CD14-positive monocyte (primary cell): ENCODE measurements at regions not wholly inside any gene's neighbourhood (a gene's known extent, or its start where the extent isn't known, plus 50 kb on each side); places are given as distances from the start of the nearest gene placed in this dataset.

Source experiments
- DNase-seq, 3 donors: peaks; one replicate each; pipeline ENCODE4 v3.0.0-alpha.2; 2011 to 2022
- H2AFZ ChIP-seq: 2 replicates; pipeline ENCODE4 v1.6.0; 2012; ENCODE audit warnings: mild to moderate bottlenecking, low read depth, low read length, inconsistent platforms; ENCODE audit not compliant: insufficient read depth, poor library complexity, severe bottlenecking
- H3K27ac ChIP-seq, 2 donors: 1 replicate in 1 of 2; 2 replicates in 1 of 2; pipeline ENCODE4 v1.5.1; 2012 to 2013; ENCODE audit warnings: low read length in 2 of 2, control low read depth in 1 of 2, inconsistent platforms in 1 of 2, low read depth in 1 of 2, mild to moderate bottlenecking in 1 of 2
- H3K27me3 ChIP-seq, 2 donors: one replicate each; pipeline versions ENCODE4 v1.6.0 to v1.6.1; 2011 to 2013; ENCODE audit warnings: low read length in 2 of 2; ENCODE audit not compliant: control insufficient read depth in 2 of 2, insufficient read depth in 2 of 2
- H3K36me3 ChIP-seq, 2 donors: replicated peaks in 1 of 2; 1 replicate in 1 of 2; 2 replicates in 1 of 2; pipeline versions ENCODE4 v1.5.1 to v1.6.1; 2012 to 2013; ENCODE audit warnings: low read length in 2 of 2, control low read depth in 1 of 2, inconsistent platforms in 1 of 2, mild to moderate bottlenecking in 1 of 2; ENCODE audit not compliant: insufficient read depth in 2 of 2, control insufficient read depth in 1 of 2
- H3K4me1 ChIP-seq, 2 donors: 1 replicate in 1 of 2; 2 replicates in 1 of 2; pipeline versions ENCODE4 v1.5.1 to v1.6.1; 2012 to 2013; ENCODE audit warnings: low read length in 2 of 2, control low read depth in 1 of 2, inconsistent platforms in 1 of 2, mild to moderate bottlenecking in 1 of 2, moderate library complexity in 1 of 2; ENCODE audit not compliant: insufficient read depth in 2 of 2, control insufficient read depth in 1 of 2
- H3K4me2 ChIP-seq: replicated peaks from 2 replicates; pipeline ENCODE3; 2012; ENCODE audit warnings: low read length, moderate library complexity, mild to moderate bottlenecking; ENCODE audit not compliant: poor library complexity, severe bottlenecking; ENCODE audit errors: extremely low read depth
- H3K4me3 ChIP-seq, 3 experiments: fragments of 200-600 bp in 1 of 3; sonication (generic) in 1 of 3; replicated peaks in 1 of 3; 1 replicate in 2 of 3; 2 replicates in 1 of 3; pipeline ENCODE4 v1.5.1; 2011 to 2013; ENCODE audit warnings: low read length in 3 of 3, mild to moderate bottlenecking in 3 of 3, control low read depth in 2 of 3, low read depth in 2 of 3, inconsistent platforms in 1 of 3, moderate library complexity in 1 of 3
- H3K79me2 ChIP-seq: 2 replicates; pipeline ENCODE4 v1.6.0; 2012; ENCODE audit warnings: mild to moderate bottlenecking, control low read depth, inconsistent platforms, low read length, moderate library complexity; ENCODE audit not compliant: insufficient read depth
- H3K9ac ChIP-seq: 2 replicates; pipeline ENCODE4 v1.6.0; 2017; ENCODE audit warnings: low read length, mild to moderate bottlenecking; ENCODE audit not compliant: insufficient read depth, poor library complexity, severe bottlenecking
- H3K9me3 ChIP-seq, 2 donors: replicated peaks in 1 of 2; 1 replicate in 1 of 2; 2 replicates in 1 of 2; pipeline versions ENCODE4 v1.5.1 to v1.6.1; 2012 to 2013; ENCODE audit warnings: low read length in 2 of 2, control low read depth in 1 of 2; ENCODE audit not compliant: control insufficient read depth in 1 of 2, insufficient read depth in 1 of 2
- H4K20me1 ChIP-seq: 2 replicates; pipeline ENCODE4 v1.6.0; 2012; ENCODE audit warnings: mild to moderate bottlenecking, low read length, control low read depth, moderate library complexity; ENCODE audit not compliant: insufficient read depth
- H3K27ac Mint-ChIP-seq, 7 donors: one replicate each; pipeline ENCODE4 v1.8.0; 2020; ENCODE audit warnings: mild to moderate bottlenecking in 7 of 7, mixed read lengths in 7 of 7, moderate library complexity in 6 of 7, inconsistent platforms in 2 of 7
- H3K27me3 Mint-ChIP-seq, 3 donors: one replicate each; pipeline ENCODE4 v1.8.0; 2021 to 2022; ENCODE audit warnings: low read depth in 3 of 3, mild to moderate bottlenecking in 3 of 3, mixed read lengths in 3 of 3, moderate library complexity in 3 of 3, inconsistent platforms in 1 of 3
- H3K36me3 Mint-ChIP-seq, 2 donors: one replicate each; pipeline ENCODE4 v1.8.0; 2020; ENCODE audit warnings: mixed read lengths in 2 of 2, inconsistent platforms in 1 of 2, mild to moderate bottlenecking in 1 of 2
- H3K4me1 Mint-ChIP-seq: one replicate; pipeline ENCODE4 v1.8.0; 2020; ENCODE audit warnings: mild to moderate bottlenecking, mixed read lengths
- H3K4me3 Mint-ChIP-seq, 2 donors: one replicate each; pipeline ENCODE4 v1.8.0; 2020; ENCODE audit warnings: mild to moderate bottlenecking in 2 of 2, mixed read lengths in 2 of 2, moderate library complexity in 1 of 2
- H3K9me3 Mint-ChIP-seq, 7 donors: one replicate each; pipeline ENCODE4 v1.8.0; 2020 to 2022; ENCODE audit warnings: mixed read lengths in 7 of 7, mild to moderate bottlenecking in 6 of 7, moderate library complexity in 6 of 7, inconsistent platforms in 2 of 7
- WGBS: methylation state at CpG from one replicate; pipeline ENCODE4 v1.1.5; 2013; ENCODE audit warnings: missing lambda C conversion rate; ENCODE audit not compliant: insufficient coverage; 5-methylcytosine and 5-hydroxymethylcytosine counted together
- intact Hi-C, 2 donors: fragments of 100-400 bp; cut with micrococcal nuclease; formaldehyde crosslinking; loops; one replicate each; pipeline versions ENCODE4 v1.15.0 to v1.15.1; 2023
- TF ChIP-seq, protein P1 (sequence below): fragments of 200-600 bp; IDR thresholded peaks from one replicate; pipeline ENCODE4 v1.8.0; 2022; ENCODE audit warnings: antibody characterized with exemption, mild to moderate bottlenecking

DNA sequence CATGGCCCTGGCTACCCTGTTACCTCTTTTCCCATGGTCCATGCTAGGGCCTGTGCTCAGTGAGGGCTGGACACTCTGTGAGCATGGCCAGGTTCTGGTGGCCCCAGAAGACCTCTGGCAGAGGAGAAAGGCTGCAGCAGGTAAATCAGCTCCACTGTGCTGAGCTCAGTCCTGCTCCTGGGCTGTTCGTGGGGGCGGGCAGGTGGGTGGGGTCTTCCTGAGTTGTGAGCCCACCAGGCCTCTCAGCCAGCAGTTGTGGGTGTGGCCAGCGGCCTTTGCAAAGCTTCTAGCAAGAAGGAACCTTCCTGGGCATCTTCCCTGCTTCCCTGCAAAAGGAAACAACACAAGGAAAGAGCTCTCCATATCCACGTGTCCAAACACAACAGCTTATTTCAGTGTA lies 85.3 kb upstream of the STX18 start:
- Histone ChIP-seq H2AFZ (no peak overlapping the region), H3K27me3 (no peaks in the 10 kb centered on the region), H3K79me2 (no peaks in the 10 kb centered on the region), H3K4me2 (no peak overlapping the region), H3K27ac (no peak overlapping the region), H3K9me3 (peaks cover 0 to 8% of the 10 kb centered on the region in 2 donors), H3K4me1 (no peaks in the 10 kb centered on the region), H4K20me1 (no peaks in the 10 kb centered on the region), H3K9ac (no peak overlapping the region), H3K4me3 (no peak overlapping the region), H3K36me3 (no peaks in the 10 kb centered on the region)
- H3K27ac Mint-ChIP-seq, result no peak overlapping the region
- WGBS, result 100% methylated on average over 2 of the region's 4 CpGs
- H3K36me3 Mint-ChIP-seq, result no peaks in the 10 kb centered on the region
- no peak overlapping the region for H3K4me3 Mint-ChIP-seq
- H3K27me3 Mint-ChIP-seq, result no peaks in the 10 kb centered on the region
- TF ChIP-seq, protein P1, sequence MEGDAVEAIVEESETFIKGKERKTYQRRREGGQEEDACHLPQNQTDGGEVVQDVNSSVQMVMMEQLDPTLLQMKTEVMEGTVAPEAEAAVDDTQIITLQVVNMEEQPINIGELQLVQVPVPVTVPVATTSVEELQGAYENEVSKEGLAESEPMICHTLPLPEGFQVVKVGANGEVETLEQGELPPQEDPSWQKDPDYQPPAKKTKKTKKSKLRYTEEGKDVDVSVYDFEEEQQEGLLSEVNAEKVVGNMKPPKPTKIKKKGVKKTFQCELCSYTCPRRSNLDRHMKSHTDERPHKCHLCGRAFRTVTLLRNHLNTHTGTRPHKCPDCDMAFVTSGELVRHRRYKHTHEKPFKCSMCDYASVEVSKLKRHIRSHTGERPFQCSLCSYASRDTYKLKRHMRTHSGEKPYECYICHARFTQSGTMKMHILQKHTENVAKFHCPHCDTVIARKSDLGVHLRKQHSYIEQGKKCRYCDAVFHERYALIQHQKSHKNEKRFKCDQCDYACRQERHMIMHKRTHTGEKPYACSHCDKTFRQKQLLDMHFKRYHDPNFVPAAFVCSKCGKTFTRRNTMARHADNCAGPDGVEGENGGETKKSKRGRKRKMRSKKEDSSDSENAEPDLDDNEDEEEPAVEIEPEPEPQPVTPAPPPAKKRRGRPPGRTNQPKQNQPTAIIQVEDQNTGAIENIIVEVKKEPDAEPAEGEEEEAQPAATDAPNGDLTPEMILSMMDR, result no peak
- H3K9me3 Mint-ChIP-seq, result peaks cover 0 to 12% (median 3%) of the 10 kb centered on the region in 7 donors
- H3K4me1 Mint-ChIP-seq, result peaks cover 5% of the 10 kb centered on the region
- intact Hi-C loops, result no loop called here
- no peak for DNase-seq

DNA sequence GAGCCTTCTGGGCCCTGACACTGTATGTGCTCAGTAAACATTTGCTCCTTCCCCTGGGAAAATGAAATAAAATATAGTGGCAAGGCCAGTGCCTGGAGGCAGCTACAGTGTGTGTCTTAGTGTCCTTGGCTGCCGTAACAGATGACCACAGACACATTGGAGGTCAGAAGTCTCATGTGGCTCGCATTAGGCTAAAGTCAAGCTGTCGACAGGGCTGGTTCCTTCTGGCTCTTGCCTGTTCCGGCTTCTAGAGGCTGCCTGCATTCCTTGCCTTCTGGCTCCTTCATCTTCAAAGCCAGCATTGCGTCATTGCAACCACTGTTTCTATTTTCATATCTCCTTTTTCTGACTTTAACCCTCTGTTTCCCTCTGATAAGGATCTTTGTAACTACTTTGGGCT lies 83.6 kb upstream of the STX18 start:
- no peak overlapping the region for H3K4me3 ChIP-seq
- no peaks in the 10 kb centered on the region for H3K36me3 ChIP-seq
- no peak overlapping the region for H3K4me3 Mint-ChIP-seq
- WGBS, result 22% methylated on average over 4 of the region's 5 CpGs
- H3K9me3 Mint-ChIP-seq, result peaks cover 0 to 20% (median 11%) of the 10 kb centered on the region in 7 donors
- H3K9me3 ChIP-seq, result peaks cover 0 to 18% of the 10 kb centered on the region in 2 donors
- H3K4me1 Mint-ChIP-seq, result peaks cover 5% of the 10 kb centered on the region
- no peaks in the 10 kb centered on the region for H3K79me2 ChIP-seq
- no peaks in the 10 kb centered on the region for H3K4me1 ChIP-seq
- no peak overlapping the region for H3K27ac ChIP-seq
- no peaks in the 10 kb centered on the region for H3K36me3 Mint-ChIP-seq
- no peak overlapping the region for H3K27ac Mint-ChIP-seq
- intact Hi-C loops, result no loop called here
- H4K20me1 ChIP-seq, result no peaks in the 10 kb centered on the region
- TF ChIP-seq, protein P1, result no peak
- no peak overlapping the region for H2AFZ ChIP-seq
- no peak for DNase-seq
- no peak overlapping the region for H3K4me2 ChIP-seq
- H3K27me3 ChIP-seq, result no peaks in the 10 kb centered on the region
- H3K27me3 Mint-ChIP-seq, result peaks cover 0 to 2% (median 0%) of the 10 kb centered on the region in 3 donors
- no peak overlapping the region for H3K9ac ChIP-seq
